ENCODE measurements at regions not wholly inside any gene's neighbourhood (a gene's known extent, or its start where the extent isn't known, plus 50 kb on each side); places are given as distances from the start of the nearest gene placed in this dataset.

- Mint-ChIP-seq H3K4me3 (no peak overlapping the region), H3K9me3 (no peaks in the 10 kb centered on the region), H3K4me1 (ENCODE audit: low read depth) (no peaks in the 10 kb centered on the region), H3K27me3 (ENCODE audit: insufficient read depth) (peaks cover 3% of the 10 kb centered on the region), H3K27ac (no peak overlapping the region), H3K36me3 (ENCODE audit: low read depth) (no peaks in the 10 kb centered on the region)
- intact Hi-C loops (cut with micrococcal nuclease), result no loop called here
- no peak for DNase-seq (ENCODE audit: low spot score)
Observed at GRCh38 chr2:128452024-128452411, 133.3 kb upstream of the HS6ST1 start.

- Mint-ChIP-seq H3K36me3 (ENCODE audit: low read depth) (no peaks in the 10 kb centered on the region), H3K27me3 (ENCODE audit: insufficient read depth) (peaks cover 3% of the 10 kb centered on the region), H3K9me3 (no peaks in the 10 kb centered on the region), H3K4me1 (ENCODE audit: low read depth) (no peaks in the 10 kb centered on the region), H3K27ac (no peak overlapping the region), H3K4me3 (no peak overlapping the region)
- DNase-seq (ENCODE audit: low spot score), result no peak
- intact Hi-C loops (cut with micrococcal nuclease), result no loop called here
Observed at GRCh38 chr2:128452536-128453530, 134.2 kb upstream of the HS6ST1 start.

GRCh38 chr2:128454980-128455720 is 136.5 kb upstream of the HS6ST1 start:
- no peaks in the 10 kb centered on the region for H3K36me3 Mint-ChIP-seq (ENCODE audit: low read depth)
- no peaks in the 10 kb centered on the region for H3K9me3 Mint-ChIP-seq
- peaks cover 7% of the 10 kb centered on the region for H3K27me3 Mint-ChIP-seq (ENCODE audit: insufficient read depth)
- no peaks in the 10 kb centered on the region for H3K4me1 Mint-ChIP-seq (ENCODE audit: low read depth)
- intact Hi-C loops (cut with micrococcal nuclease), result no loop called here
- H3K4me3 Mint-ChIP-seq, result no peak overlapping the region
- no peak for DNase-seq (ENCODE audit: low spot score)
- H3K27ac Mint-ChIP-seq, result no peak overlapping the region

GRCh38 chr2:128455721-128456050 is 137.0 kb upstream of the HS6ST1 start:
- no peak for DNase-seq (ENCODE audit: low spot score)
- H3K27ac Mint-ChIP-seq, result no peak overlapping the region
- no peaks in the 10 kb centered on the region for H3K4me1 Mint-ChIP-seq (ENCODE audit: low read depth)
- H3K36me3 Mint-ChIP-seq (ENCODE audit: low read depth), result no peaks in the 10 kb centered on the region
- no peak overlapping the region for H3K4me3 Mint-ChIP-seq
- H3K27me3 Mint-ChIP-seq (ENCODE audit: insufficient read depth), result peaks cover 7% of the 10 kb centered on the region
- intact Hi-C loops (cut with micrococcal nuclease), result no loop called here
- no peaks in the 10 kb centered on the region for H3K9me3 Mint-ChIP-seq

- H3K4me3 Mint-ChIP-seq, result no peak overlapping the region
- no peaks in the 10 kb centered on the region for H3K9me3 Mint-ChIP-seq
- H3K27ac Mint-ChIP-seq, result no peak overlapping the region
- DNase-seq (ENCODE audit: low spot score), result no peak
- intact Hi-C loops (cut with micrococcal nuclease), result no loop called here
- H3K4me1 Mint-ChIP-seq (ENCODE audit: low read depth), result no peaks in the 10 kb centered on the region
- H3K27me3 Mint-ChIP-seq (ENCODE audit: insufficient read depth), result peaks cover 7% of the 10 kb centered on the region
- no peaks in the 10 kb centered on the region for H3K36me3 Mint-ChIP-seq (ENCODE audit: low read depth)
Observed at GRCh38 chr2:128456281-128456680, 137.6 kb upstream of the HS6ST1 start.

GRCh38 chr2:128457006-128457604 is 138.4 kb upstream of the HS6ST1 start:
- no peaks in the 10 kb centered on the region for H3K4me1 Mint-ChIP-seq (ENCODE audit: low read depth)

GRCh38 chr2:128457716-128458115 is 139.0 kb upstream of the HS6ST1 start:
- H3K36me3 Mint-ChIP-seq (ENCODE audit: low read depth), result no peaks in the 10 kb centered on the region

More at GRCh38 chr2:128457006-128457604, 138.4 kb upstream of the HS6ST1 start:
- H3K36me3 Mint-ChIP-seq (ENCODE audit: low read depth), result no peaks in the 10 kb centered on the region
- no peak overlapping the region for H3K27ac Mint-ChIP-seq
- intact Hi-C loops (cut with micrococcal nuclease), result no loop called here
- no peaks in the 10 kb centered on the region for H3K9me3 Mint-ChIP-seq
- H3K27me3 Mint-ChIP-seq (ENCODE audit: insufficient read depth), result peaks cover 11% of the 10 kb centered on the region
- no peak overlapping the region for H3K4me3 Mint-ChIP-seq
- DNase-seq (ENCODE audit: low spot score), result no peak

GRCh38 chr2:128458505-128458904 is 139.8 kb upstream of the HS6ST1 start:
- H3K4me1 Mint-ChIP-seq (ENCODE audit: low read depth), result no peaks in the 10 kb centered on the region
- H3K27me3 Mint-ChIP-seq (ENCODE audit: insufficient read depth), result peaks cover 14% of the 10 kb centered on the region
- DNase-seq (ENCODE audit: low spot score), result no peak
- no peaks in the 10 kb centered on the region for H3K36me3 Mint-ChIP-seq (ENCODE audit: low read depth)
- H3K9me3 Mint-ChIP-seq, result no peaks in the 10 kb centered on the region
- intact Hi-C loops (cut with micrococcal nuclease), result no loop called here
- no peak overlapping the region for H3K27ac Mint-ChIP-seq
- H3K4me3 Mint-ChIP-seq, result no peak overlapping the region

More at GRCh38 chr2:128457716-128458115, 139.0 kb upstream of the HS6ST1 start:
- peaks cover 10% of the 10 kb centered on the region for H3K27me3 Mint-ChIP-seq (ENCODE audit: insufficient read depth)
- H3K4me1 Mint-ChIP-seq (ENCODE audit: low read depth), result no peaks in the 10 kb centered on the region
- no peak overlapping the region for H3K4me3 Mint-ChIP-seq
- H3K9me3 Mint-ChIP-seq, result no peaks in the 10 kb centered on the region
- intact Hi-C loops (cut with micrococcal nuclease), result no loop called here
- no peak for DNase-seq (ENCODE audit: low spot score)
- no peak overlapping the region for H3K27ac Mint-ChIP-seq

GRCh38 chr2:128464456-128464855 is 145.8 kb upstream of the HS6ST1 start:
- no peak for DNase-seq (ENCODE audit: low spot score)
- peaks cover 2% of the 10 kb centered on the region for H3K36me3 Mint-ChIP-seq (ENCODE audit: low read depth)
- H3K4me3 Mint-ChIP-seq, result no peak overlapping the region
- H3K9me3 Mint-ChIP-seq, result peaks cover 15% of the 10 kb centered on the region
- peaks cover 10% of the 10 kb centered on the region for H3K27me3 Mint-ChIP-seq (ENCODE audit: insufficient read depth)
- intact Hi-C loops (cut with micrococcal nuclease), result no loop called here
- H3K4me1 Mint-ChIP-seq (ENCODE audit: low read depth), result no peaks in the 10 kb centered on the region
- H3K27ac Mint-ChIP-seq, result no peak overlapping the region

GRCh38 chr2:128465246-128466170 is 146.8 kb upstream of the HS6ST1 start:
- H3K27me3 Mint-ChIP-seq (ENCODE audit: insufficient read depth), result peaks cover 10% of the 10 kb centered on the region
- no peak overlapping the region for H3K27ac Mint-ChIP-seq
- no peak for DNase-seq (ENCODE audit: low spot score)
- H3K4me3 Mint-ChIP-seq, result no peak overlapping the region
- intact Hi-C loops (cut with micrococcal nuclease), result no loop called here
- peaks cover 2% of the 10 kb centered on the region for H3K36me3 Mint-ChIP-seq (ENCODE audit: low read depth)
- no peaks in the 10 kb centered on the region for H3K4me1 Mint-ChIP-seq (ENCODE audit: low read depth)
- H3K9me3 Mint-ChIP-seq, result peaks cover 25% of the 10 kb centered on the region

GRCh38 chr2:128466376-128466775 is 147.7 kb upstream of the HS6ST1 start:
- intact Hi-C loops (cut with micrococcal nuclease), result no loop called here
- Mint-ChIP-seq H3K27ac (no peak overlapping the region), H3K36me3 (ENCODE audit: low read depth) (peaks cover 2% of the 10 kb centered on the region), H3K27me3 (ENCODE audit: insufficient read depth) (peaks cover 10% of the 10 kb centered on the region), H3K4me1 (ENCODE audit: low read depth) (no peaks in the 10 kb centered on the region), H3K4me3 (no peak overlapping the region), H3K9me3 (peaks cover 28% of the 10 kb centered on the region)
- no peak for DNase-seq (ENCODE audit: low spot score)

- H3K27me3 Mint-ChIP-seq (ENCODE audit: insufficient read depth), result peaks cover 7% of the 10 kb centered on the region
- no peaks in the 10 kb centered on the region for H3K4me1 Mint-ChIP-seq (ENCODE audit: low read depth)
- no peak overlapping the region for H3K4me3 Mint-ChIP-seq
- H3K9me3 Mint-ChIP-seq, result peaks cover 28% of the 10 kb centered on the region
- H3K27ac Mint-ChIP-seq, result no peak overlapping the region
- no peak for DNase-seq (ENCODE audit: low spot score)
- H3K36me3 Mint-ChIP-seq (ENCODE audit: low read depth), result peaks cover 2% of the 10 kb centered on the region
- intact Hi-C loops (cut with micrococcal nuclease), result no loop called here
Observed at GRCh38 chr2:128466776-128467175, 148.1 kb upstream of the HS6ST1 start.

Data from activated T-helper 1 cell treated with anti-CD3 and anti-CD28 coated beads, Interleukin-12 subunit alpha, Interleukin-12 subunit beta, Interleukin-2, Interleukin-4 antibody, amounts not matched to agents 30 ng/mL and 10 ng/mL and 1 ng/mL, durations not matched to agents 14 hours and 24 hours and 36 hours (primary cell).